NCI-H2171 (cell line): ENCODE measurements at regions not wholly inside any gene's neighbourhood (a gene's known extent, or its start where the extent isn't known, plus 50 kb on each side); places are given as distances from the start of the nearest gene placed in this dataset.

ENCODE experiments used
- DNase-seq: peaks from one replicate; lab custom pipeline; 2025; lab: John Stamatoyannopoulos, UW

DNA sequence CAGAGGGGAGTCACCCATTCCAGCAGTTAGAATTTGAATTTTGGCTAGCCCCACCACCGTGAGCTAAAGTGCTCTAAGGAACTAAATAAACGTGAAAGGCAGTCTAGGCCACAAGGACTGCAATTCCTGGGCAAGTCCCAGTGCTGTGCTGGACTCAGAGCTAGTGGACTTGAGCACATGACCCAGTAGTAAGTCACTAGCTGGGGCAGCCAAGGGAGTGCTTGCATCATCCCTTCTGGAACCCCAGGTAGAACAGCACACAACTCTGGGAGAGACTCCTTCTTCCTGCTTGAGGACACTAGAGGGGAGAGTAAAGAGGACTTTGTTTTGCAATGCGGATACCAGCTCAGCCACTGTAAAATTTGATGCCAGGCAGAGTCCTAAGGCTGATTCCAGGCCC is 672.2 kb downstream of the CPS1 start:
- DNase-seq: no peak

DNA sequence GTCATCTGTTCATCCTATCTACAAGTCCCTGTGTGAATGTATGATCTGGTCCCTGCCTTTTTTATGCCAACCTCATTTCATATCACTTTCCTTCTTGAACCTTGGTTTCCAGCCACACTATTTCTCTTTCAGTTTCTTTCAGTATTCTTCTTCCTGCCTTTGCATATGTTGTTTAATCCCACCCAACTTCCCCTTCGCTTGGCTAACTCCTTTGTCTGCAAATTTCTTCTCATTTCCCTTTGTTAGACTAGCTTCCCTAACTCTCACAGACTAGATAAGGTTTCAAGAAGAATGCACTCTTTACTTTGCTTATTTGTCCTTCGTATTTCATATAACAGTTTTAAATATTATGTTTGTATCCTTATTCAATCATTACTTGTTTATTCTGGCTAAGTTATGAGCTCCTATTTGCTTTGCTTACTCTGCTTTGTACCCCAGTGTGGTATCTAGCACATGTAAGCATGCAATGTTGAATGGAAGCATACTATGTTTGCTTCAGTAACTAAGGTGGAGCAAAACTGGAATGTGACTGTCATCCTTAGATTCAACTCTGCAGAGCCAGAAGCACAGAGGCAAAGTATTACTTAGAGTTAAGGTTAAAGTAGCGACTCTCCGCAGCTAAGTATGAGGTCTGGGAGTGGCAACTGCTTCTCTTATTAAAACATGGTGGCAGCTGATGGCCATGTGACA is 681.3 kb downstream of the CPS1 start:
- no peak for DNase-seq

DNA sequence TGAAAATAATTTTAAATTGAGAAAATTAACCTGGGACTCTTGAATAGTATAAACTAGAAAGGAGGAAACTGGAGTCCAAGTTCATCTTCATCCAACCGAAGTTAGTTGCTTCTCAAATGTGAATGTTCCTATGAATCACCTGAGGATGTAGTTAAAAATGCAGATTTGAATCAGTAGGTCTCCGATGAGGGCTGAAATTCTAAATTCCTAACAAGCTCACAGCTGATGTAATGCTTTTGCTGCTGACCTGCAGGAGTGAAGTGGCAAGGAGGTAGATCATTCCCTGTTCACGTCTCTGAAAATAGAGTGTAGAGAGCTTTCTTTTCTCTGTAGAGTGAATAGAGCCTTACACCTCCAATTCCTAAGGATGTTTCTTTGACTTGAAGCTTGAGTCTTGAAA is 685.5 kb downstream of the CPS1 start:
- no peak for DNase-seq

DNA sequence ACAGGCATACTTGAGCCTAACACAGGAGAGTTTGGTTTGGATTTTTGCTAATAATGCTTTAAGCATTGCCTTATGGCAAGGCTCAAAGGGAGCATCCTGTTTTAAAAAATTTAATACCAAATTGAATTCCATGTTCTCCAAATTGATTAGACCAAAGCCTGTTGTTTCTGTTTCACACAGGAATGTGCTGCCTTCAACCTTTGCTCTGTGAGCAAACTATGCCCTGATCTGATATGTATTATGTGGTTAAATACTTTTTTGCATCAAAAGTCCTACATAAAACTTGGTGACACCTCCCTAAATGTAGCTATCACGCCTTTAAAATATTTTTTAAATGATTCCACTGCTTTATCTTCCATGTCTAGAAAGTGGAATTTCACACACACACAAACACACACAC is 691.4 kb downstream of the CPS1 start:
- no peak for DNase-seq

DNA sequence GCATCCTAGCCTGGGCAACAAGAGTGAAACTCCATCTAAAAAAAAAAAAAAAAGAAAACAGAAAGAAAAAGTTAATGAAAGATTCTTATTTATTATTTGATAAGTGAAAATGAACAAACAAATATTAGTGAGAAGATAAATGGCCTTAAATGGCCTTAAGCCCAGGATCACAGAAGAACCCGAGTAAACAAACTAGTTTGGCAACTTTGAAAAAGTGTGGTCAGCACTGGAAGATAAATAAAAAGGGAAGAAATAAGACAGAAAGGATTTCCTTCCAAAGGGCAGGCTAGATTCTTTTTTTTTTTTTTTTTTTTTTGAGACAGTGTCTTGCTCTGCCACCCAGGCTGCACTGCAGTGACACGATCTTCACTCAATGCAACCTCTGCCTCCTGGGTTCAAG is 692.4 kb downstream of the CPS1 start:
- DNase-seq: no peak

DNA sequence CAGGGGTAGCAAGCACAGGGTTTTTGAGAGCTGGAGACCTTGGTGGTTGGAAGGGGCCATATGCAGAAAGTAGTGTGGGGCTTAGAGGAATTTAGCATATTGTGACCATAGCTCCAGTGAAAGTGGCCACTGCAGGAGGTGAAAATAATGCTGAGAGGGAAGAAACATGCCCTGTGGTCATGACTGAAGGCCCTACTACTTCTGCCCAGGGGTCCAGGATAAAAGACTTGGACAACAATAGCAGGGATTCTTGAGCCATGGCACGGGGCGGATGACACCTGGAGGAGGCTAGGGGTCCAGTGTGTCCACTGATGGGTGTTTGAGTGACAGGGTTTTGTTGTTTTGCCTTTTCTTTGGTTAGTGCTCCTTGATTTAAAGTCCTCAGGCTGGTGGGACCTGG is 694.6 kb downstream of the CPS1 start:
- DNase-seq: no peak

DNA sequence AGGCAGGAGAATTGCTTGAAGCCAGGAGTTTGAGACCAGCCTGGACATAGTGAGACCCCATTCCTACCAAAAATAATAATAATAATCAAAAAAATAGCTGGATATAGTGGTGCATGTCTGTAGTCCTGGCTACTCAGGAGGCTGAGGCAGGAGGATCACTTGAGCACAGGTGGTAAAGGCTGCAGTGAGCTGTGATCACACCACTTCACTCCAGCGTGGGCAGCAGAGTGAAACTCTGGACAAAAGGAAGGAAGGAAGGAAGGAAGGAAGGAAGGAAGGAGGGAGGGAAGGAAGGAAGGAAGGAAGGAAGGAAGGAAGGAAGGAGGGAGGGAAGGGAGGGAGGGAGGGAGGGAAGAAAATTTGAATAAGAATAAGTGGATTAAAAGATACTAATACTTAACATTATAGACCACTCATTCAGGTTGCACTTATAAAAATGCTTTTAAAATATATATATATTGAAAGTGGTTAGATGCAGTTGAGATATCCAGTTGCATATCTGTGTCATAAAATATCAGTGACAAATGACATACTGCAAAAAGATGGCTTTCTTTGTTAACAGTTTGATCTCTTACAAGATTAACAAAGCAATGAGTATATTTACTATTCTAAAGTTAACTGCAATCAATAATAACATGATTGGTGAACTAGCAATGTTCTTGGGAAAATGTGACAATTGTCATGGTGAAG is 702.4 kb downstream of the CPS1 start:
- no peak for DNase-seq

DNA sequence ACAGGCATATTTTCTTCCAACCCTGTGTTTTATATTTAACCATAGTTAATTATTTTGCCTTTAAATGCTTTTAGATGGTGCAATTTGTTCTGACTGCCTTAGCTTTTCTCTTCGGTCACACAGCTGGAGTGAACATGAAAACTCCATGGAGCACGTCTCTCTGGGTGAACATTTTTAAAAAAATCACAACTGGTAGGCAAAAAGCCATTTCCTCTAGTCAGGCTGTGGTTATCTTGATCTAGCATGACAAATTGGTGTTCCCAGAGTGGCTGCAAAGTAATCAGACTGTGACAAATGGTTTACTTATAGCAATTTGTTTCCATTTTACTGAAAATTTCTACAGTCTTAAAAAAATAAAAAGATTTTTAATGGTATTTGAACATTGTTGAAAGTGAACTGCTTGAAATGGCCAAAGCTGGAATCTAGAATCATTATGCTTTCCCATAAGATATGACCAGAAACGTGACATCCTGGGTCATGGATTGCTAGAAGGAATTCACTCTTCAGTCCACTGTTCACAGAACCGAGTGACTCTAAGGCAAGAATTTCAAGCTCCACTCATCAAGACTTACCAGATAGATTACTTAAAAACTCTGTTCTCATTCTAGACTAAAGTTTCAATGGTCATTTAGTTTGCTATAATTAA is 703.6 kb downstream of the CPS1 start:
- DNase-seq: no peak

DNA sequence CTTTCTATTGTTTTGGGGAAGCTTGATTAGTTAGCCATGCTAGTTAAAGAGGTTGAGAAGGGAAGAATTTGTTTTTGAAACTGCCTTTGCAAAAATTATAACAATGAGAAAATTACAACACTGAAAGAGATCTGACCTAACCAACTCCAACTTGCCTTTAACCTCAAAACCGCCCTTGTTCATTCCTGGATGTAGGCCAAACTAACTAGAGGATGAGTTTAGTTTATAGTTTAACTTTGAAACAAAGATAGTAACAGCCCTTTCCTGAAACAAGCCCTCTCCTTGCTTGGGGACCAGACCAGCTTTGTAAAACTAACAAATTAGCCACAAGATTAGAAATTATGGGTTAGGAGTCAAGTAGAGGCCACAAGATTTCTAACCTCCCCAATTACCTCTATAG is 713.9 kb downstream of the CPS1 start:
- DNase-seq: no peak

DNA sequence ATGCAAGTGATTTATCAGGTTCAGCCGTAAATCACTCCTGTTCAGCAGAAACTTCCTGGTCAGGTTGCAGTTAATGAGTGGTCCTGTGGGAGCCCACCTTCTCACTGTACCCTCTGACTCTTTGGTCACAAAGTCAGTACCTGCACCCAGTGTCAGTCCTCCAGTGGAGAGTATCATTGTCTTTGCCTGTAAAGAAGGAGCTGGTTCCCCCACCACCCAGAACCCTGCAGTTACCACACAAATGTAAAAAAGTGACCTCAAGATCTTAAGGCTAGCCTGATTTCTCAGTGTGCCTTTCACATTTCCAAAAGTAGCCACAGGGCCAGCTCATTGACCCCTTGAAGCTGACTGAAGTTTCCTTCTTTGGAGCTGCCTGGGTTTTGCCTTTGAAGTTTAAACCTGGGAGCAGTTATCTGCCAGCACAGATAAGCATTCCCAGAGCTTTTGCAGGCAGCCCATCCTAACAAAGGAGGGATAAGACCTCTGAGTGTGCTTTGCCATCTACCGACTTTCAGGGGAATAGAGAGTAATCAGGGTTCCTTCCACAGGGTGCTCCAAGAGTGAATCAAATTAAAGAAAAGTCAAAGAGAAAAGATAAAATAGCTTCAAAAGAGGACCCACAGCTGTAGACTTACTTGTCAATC is 725.2 kb downstream of the CPS1 start:
- no peak for DNase-seq

DNA sequence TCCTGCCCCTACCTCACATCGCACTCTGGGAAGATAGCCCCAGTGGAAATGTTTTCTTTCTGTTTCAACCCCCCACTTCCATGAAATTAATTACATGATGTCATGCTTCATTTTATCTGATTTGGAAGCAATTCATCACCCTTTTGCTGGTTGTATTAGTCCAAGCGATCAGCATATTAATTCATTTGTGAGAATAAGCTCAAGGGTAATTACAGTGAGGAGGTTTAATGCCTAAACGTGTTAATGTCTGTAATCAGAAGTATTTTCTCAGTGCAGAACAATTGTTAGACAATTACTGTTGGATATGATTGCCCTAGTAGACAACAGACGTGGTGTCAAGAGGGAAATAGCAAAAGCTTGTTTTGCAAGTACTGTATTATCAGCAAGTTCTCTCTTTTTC is 746.3 kb downstream of the CPS1 start:
- no peak for DNase-seq

DNA sequence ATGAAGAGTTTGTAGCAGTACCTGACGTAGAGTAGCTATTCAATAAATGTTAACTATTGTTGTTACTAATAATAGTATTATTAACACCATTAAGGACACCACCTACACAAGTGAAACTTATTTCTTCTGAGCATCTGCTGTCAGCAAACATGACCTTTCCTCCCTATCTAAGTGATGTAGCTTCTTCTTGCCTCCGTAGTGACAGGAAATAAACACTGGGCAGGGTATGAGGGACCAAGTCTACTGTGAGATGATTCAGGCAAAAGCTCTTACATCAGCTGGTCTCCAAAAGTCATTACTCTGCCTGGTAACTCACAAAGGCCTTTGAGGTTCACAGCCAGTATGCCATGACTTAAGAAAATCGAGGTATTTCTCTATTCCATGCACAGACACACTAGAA is 750.5 kb downstream of the CPS1 start:
- no peak for DNase-seq
